Stimulated activated CD4-positive, alpha-beta T cell treated with anti-CD3 and anti-CD28 coated beads, TNF-alpha, amount 100 ng/mL, for 4 hours (primary cell): ENCODE measurements at regions not wholly inside any gene's neighbourhood (a gene's known extent, or its start where the extent isn't known, plus 50 kb on each side); places are given as distances from the start of the nearest gene placed in this dataset.

Experiments
- DNase-seq, 3 experiments: peaks; one replicate each; pipeline ENCODE4 v3.0.0-alpha.2; 2020; ENCODE audit warnings: low read depth in 3 of 3

DNA sequence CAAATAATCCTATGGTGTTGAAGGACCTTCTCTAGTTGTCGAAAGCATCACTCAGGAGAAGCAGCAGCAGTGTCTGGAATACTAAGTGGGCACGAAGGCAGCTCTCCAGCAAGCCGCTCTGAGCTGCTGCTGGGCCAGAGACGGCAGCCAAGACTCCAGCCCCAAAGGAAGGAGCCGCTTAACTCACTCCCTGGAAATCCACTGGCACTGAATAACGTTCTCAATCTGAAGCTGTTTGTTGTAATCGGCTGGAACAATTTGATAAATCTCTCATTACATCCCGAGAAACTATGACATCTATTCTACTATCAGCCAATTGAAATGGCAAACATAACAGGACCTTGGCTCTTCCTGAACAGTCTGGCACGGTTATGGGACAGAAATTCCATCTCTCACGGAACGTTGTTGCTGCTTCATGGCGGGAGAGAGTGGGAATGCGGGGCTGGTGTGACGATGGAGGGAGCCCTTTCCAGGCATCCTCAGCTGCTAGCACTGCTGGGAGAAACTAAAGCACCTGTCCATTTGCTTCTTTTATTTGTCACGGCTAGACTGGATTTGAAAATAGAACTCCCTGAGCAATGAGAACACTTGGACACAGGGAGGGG lies 331.5 kb upstream of the RNF32 start:
- DNase-seq: no peak

DNA sequence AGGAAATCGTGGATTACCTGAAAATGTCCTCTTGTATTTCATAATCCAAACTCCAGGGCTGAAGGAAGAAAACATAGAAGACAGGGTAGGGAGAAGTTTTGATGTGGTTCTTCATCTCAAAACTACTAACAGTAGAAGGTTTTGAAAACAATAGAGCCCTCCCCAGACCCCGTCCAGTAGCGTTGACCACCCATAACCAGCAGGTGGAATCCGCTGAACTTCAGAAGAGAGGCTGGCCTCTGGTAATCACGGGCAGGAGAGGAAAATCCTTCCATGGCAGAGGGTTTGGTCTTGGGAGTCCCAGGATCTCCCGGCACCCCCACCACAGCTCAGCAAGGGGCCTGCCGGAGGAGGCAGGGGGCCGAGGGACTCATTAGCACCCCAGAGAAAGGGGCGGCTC lies 333.4 kb upstream of the RNF32 start:
- DNase-seq: no peak

GRCh38 chr7:156305351-156305750 lies 335.2 kb upstream of the RNF32 start:
- DNase-seq: no peak

- DNase-seq: no peak
Measured at GRCh38 chr7:156282816-156283215, 357.8 kb upstream of the RNF32 start.

- DNase-seq: no peak
Measured at GRCh38 chr7:156279635-156280034, 360.9 kb upstream of the RNF32 start.

DNA sequence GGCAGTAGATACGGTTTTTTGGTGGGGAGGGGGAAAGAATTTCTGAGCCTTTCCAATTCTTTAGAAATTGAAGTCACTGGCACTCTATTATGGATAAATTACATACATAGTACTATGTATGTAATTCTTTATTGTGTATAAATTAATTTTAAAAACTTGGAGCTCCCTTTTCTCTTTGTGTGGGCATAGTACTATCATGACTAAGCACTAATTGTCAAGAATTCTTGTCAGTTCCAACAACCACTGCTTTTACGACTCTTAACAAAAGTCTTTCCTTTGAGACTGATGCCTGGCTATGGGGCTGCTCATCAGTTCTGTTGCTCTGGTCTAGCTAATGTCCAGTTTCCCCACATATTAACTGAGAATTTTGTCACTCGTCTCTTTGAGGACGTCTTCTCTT lies 365.3 kb upstream of the RNF32 start:
- DNase-seq: no peak

- DNase-seq: no peak
Measured at GRCh38 chr7:156274557-156274956, 366.0 kb upstream of the RNF32 start.

- no peak for DNase-seq
Measured at GRCh38 chr7:156261581-156261980, 379.0 kb upstream of the RNF32 start.

GRCh38 chr7:156257904-156258303 lies 382.7 kb upstream of the RNF32 start:
- DNase-seq: no peak

- DNase-seq: no peak
Measured at GRCh38 chr7:156255635-156256034, 384.9 kb upstream of the RNF32 start.

DNA sequence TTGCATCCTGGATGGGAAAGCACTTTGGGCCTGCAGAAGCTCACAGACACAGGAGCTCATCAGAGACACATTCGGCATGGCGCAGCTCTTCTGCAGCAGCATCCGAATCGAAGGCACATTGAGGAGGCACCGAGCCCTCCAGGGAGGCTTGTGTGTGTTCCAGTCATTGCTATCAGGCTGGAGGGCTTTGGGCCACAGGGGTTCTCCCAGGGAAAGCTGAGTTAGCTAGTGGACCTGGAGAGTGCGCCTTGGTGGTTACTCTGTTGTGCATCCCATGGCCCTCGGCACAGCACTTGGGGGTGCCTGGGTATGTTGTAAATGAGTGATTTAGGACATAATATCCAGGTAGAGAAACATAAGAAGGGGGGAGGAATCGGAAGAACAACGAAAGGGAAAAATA lies 388.7 kb upstream of the RNF32 start:
- DNase-seq: no peak

GRCh38 chr7:156240532-156240931 lies 400.0 kb upstream of the RNF32 start:
- DNase-seq: no peak

DNA sequence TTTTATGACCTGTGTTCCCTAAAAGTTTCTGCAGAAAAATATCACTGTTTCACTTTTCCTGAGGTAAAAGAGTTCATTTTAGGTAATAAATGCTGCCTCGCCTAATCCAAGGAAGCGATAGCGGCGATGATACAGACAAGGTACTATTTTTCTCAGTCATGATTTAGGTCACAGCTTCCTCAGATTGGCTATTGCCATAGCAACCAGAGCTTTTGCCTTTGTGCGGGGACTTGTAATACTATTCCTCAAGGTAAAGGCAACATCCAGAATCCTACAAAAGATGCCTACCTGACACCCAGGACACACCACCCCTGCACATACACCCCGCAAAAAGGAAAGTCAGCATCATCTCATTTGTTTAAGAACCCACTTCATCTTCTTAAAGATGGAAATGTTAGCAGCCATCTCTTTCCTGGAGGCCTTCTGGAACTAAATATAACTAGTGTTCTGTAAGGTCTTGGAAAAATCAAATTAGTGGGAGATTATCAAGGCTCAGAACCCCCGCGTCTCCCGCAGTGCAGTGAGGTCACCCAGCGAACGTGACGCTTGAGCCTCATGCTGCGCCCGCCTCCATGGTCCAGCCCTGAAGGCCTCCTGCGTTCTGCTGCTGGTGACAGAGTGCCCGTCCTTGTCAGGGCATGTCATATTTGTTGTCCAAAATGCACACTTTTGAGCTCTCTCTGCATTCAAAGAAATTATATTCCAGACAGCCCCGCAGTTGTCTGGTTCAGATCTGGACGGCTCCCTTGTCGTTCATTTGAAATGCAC lies 402.0 kb upstream of the RNF32 start:
- no peak for DNase-seq

GRCh38 chr7:156237614-156238013 lies 403.0 kb upstream of the RNF32 start:
- DNase-seq: no peak

DNA sequence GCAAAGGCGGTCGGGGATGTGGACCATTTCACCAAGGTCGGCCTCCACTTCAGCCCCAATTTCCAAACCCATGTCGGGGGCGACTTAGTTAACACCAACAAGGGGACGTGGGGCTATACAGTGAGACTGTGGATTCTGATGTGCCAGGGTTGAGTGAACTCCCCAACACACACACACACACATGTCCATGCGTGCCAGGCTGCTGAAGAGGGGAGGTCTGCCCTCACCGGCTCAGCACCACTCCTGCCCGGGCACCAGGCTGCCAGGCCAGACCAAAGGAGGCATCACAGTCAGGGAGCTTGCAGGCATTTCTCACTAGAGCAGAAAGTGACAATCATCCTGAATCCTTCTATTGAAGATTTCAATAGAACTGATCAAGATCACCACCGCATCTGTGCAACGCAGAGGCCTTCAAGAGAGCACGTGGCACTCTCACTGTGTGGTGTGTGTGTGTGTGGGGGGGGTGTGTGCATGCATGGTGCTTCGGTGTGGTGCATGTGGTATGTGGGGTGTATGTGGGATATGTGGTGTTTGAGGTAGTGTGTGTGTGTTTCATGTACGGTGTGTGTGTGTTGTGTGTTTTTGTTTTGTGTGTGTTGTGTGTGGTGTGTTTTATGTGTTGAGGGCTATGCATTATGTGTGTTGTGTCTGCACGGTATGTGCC lies 403.5 kb upstream of the RNF32 start:
- DNase-seq: no peak

DNA sequence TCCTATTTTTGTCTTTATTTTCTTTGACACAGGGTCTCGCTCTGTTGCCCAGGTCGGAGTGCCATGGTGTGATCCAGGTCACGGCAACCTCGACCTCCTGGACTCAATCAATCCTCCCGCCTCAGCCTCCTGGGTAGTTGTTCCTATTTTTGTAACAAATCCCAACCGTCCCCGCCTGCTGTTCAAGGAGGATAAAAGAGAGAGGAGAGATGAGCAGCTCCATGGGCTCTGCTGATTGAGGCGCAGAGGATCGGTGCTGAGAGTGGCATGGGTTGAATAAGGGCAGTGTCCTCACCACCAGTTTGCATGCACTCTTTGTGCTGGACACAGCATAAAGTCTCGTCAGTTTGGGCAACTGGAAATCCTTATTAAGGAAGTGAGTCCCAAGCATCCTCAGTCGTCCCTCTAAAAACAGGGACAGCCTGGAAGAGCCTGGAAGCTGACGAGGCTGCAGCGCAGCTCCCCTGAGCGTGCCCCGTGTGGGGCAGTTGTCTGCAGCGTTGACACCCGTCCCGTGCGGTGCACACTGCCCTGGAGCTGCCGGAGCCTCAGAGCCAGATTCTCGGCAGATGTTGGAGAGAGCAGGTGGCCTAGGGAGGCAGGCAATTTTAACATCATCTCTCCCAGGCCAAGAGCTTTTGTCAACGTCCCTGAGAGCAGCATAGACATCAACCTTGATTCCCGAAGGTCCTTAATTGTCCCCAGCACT lies 404.2 kb upstream of the RNF32 start:
- DNase-seq: no peak

GRCh38 chr7:156234666-156235494 lies 405.7 kb upstream of the RNF32 start:
- no peak for DNase-seq

DNA sequence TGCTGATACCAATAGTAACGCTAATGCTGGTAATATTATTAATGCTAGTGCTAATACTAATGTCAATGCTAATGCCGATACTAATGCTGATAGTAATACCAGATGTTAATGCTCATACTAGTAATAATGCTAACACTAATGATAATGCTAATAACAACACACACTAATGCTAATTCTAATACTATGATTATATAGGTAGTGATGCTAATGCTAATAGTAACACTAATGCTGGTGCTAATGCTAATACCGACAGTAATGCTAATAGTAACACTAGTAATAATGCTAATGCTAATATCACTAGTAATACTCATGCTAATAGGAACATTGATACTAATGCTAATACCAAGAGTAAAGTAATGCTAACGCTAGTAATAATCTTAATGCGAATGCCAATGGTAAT lies 406.4 kb upstream of the RNF32 start:
- DNase-seq: no peak

GRCh38 chr7:156232931-156233705 lies 407.5 kb upstream of the RNF32 start:
- DNase-seq: no peak

DNA sequence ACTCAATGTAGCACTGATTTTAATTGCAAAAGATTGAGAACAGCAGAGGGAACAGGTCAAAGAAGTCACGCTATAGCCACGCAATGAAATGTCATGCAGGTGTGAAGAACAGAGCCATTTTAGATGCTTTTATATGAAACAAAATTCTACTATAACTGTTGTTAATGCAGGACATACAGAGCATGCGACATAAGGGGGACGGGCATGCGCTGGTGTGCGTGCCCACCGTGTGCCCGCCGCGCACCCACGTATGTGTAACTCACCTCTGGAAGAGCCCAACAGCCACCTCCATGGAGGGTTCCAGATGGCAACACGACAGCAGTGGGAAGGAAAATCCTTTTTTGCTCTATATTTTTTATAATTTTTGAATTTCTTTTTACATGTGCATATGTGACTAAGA lies 410.0 kb upstream of the RNF32 start:
- no peak for DNase-seq

- DNase-seq: no peak
Measured at GRCh38 chr7:156224833-156225225, 412.6 kb upstream of the SHH start.
